Activated naive CD4-positive, alpha-beta T cell treated with anti-CD3 and anti-CD28 coated beads, Interleukin-2, amount 50 U/mL, for 16 hours (primary cell): ENCODE measurements at regions not wholly inside any gene's neighbourhood (a gene's known extent, or its start where the extent isn't known, plus 50 kb on each side); places are given as distances from the start of the nearest gene placed in this dataset.
"Not testable (repeated sequence)": the region's sequence is repeated elsewhere in the genome, so short reads cannot be mapped to it uniquely, and the experiment has no call there.

Source experiments
- DNase-seq: peaks from one replicate; pipeline ENCODE4 v3.0.0-alpha.2; 2020

- DNase-seq = no peak
Measured at GRCh38 chr4:131613086-131613823, 1535.8 kb upstream of the PCDH10 start.

- DNase-seq = no peak
Measured at GRCh38 chr4:131613824-131614216, 1535.3 kb upstream of the PCDH10 start.

- DNase-seq = no peak
Measured at GRCh38 chr4:131632877-131633276, 1516.2 kb upstream of the PCDH10 start.

GRCh38 chr4:131635191-131635590, 1513.9 kb upstream of the PCDH10 start:
- no peak for DNase-seq

- DNase-seq = no peak
Measured at GRCh38 chr4:131638781-131639180, 1510.3 kb upstream of the PCDH10 start.

GRCh38 chr4:131644619-131645018, 1504.5 kb upstream of the PCDH10 start:
- DNase-seq = no peak

GRCh38 chr4:131649227-131649626, 1499.9 kb upstream of the PCDH10 start:
- DNase-seq = no peak

- DNase-seq = no peak
Measured at GRCh38 chr4:131650951-131651350, 1498.1 kb upstream of the PCDH10 start.

GRCh38 chr4:131683314-131683713, 1465.8 kb upstream of the PCDH10 start:
- not testable (repeated sequence) for DNase-seq

GRCh38 chr4:131721883-131722282, 1427.2 kb upstream of the PCDH10 start:
- DNase-seq = no peak

- DNase-seq = not testable (repeated sequence)
Measured at GRCh38 chr4:131723069-131723468, 1426.0 kb upstream of the PCDH10 start.

- DNase-seq = not testable (repeated sequence)
Measured at GRCh38 chr4:131724847-131725246, 1424.2 kb upstream of the PCDH10 start.

GRCh38 chr4:131725521-131725920, 1423.6 kb upstream of the PCDH10 start:
- not testable (repeated sequence) for DNase-seq

GRCh38 chr4:131726940-131727339, 1422.2 kb upstream of the PCDH10 start:
- not testable (repeated sequence) for DNase-seq

- DNase-seq = not testable (repeated sequence)
Measured at GRCh38 chr4:131727418-131727817, 1421.7 kb upstream of the PCDH10 start.

GRCh38 chr4:131729205-131729604, 1419.9 kb upstream of the PCDH10 start:
- DNase-seq = not testable (repeated sequence)

- not testable (repeated sequence) for DNase-seq
Measured at GRCh38 chr4:131729716-131730398, 1419.2 kb upstream of the PCDH10 start.

- DNase-seq = not testable (repeated sequence)
Measured at GRCh38 chr4:131730574-131730973, 1418.5 kb upstream of the PCDH10 start.

- DNase-seq = not testable (repeated sequence)
Measured at GRCh38 chr4:131732034-131732630, 1417.0 kb upstream of the PCDH10 start.

- not testable (repeated sequence) for DNase-seq
Measured at GRCh38 chr4:131734321-131734720, 1414.8 kb upstream of the PCDH10 start.

- DNase-seq = not testable (repeated sequence)
Measured at GRCh38 chr4:131734851-131735385, 1414.2 kb upstream of the PCDH10 start.

- not testable (repeated sequence) for DNase-seq
Measured at GRCh38 chr4:131738991-131739390, 1410.1 kb upstream of the PCDH10 start.

- not testable (repeated sequence) for DNase-seq
Measured at GRCh38 chr4:131741836-131742235, 1407.3 kb upstream of the PCDH10 start.
